NCI-H526 (cell line): ENCODE measurements at regions not wholly inside any gene's neighbourhood (a gene's known extent, or its start where the extent isn't known, plus 50 kb on each side); places are given as distances from the start of the nearest gene placed in this dataset.
"Not testable (repeated sequence)": the region's sequence is repeated elsewhere in the genome, so short reads cannot be mapped to it uniquely, and the experiment has no call there.

Experiments
- DNase-seq, 2 experiments: peaks; one replicate each; lab custom pipeline; 2025; lab: John Stamatoyannopoulos, UW

GRCh38 chr4:66429276-66429675 is 759.0 kb upstream of the EPHA5 start:
- no peak for DNase-seq

- no peak for DNase-seq
Measured at GRCh38 chr4:66416425-66416824, 746.1 kb upstream of the EPHA5 start.

- no peak for DNase-seq
Measured at GRCh38 chr4:66404141-66404540, 733.9 kb upstream of the EPHA5 start.

- no peak for DNase-seq
Measured at GRCh38 chr4:66376921-66377320, 706.6 kb upstream of the EPHA5 start.

- DNase-seq, result peak; percentile 10 to 33
Measured at GRCh38 chr4:66376396-66376795, 706.1 kb upstream of the EPHA5 start.

GRCh38 chr4:66373268-66373667 is 703.0 kb upstream of the EPHA5 start:
- DNase-seq, result no peak

GRCh38 chr4:66372706-66373105 is 702.4 kb upstream of the EPHA5 start:
- DNase-seq, result peak; percentile 47 to 74

- no peak for DNase-seq
Measured at GRCh38 chr4:66367043-66367660, 696.9 kb upstream of the EPHA5 start.

- not testable (repeated sequence) for DNase-seq
Measured at GRCh38 chr4:66360395-66360794, 690.1 kb upstream of the EPHA5 start.

GRCh38 chr4:66357316-66357715 is 687.0 kb upstream of the EPHA5 start:
- peak; percentile 88 to 94 for DNase-seq

GRCh38 chr4:66355328-66355727 is 685.0 kb upstream of the EPHA5 start:
- DNase-seq, result no peak

- DNase-seq, result no peak
Measured at GRCh38 chr4:66351761-66352160, 681.5 kb upstream of the EPHA5 start.

GRCh38 chr4:66340286-66340893 is 670.1 kb upstream of the EPHA5 start:
- DNase-seq, result no peak

- no peak for DNase-seq
Measured at GRCh38 chr4:66339007-66339406, 668.7 kb upstream of the EPHA5 start.

- DNase-seq, result no peak
Measured at GRCh38 chr4:66331761-66332160, 661.5 kb upstream of the EPHA5 start.

- no peak for DNase-seq
Measured at GRCh38 chr4:66330125-66330524, 659.8 kb upstream of the EPHA5 start.

- no peak for DNase-seq
Measured at GRCh38 chr4:66328803-66329574, 658.7 kb upstream of the EPHA5 start.

- DNase-seq, result no peak
Measured at GRCh38 chr4:66307641-66308438, 637.6 kb upstream of the EPHA5 start.

GRCh38 chr4:66300336-66300934 is 630.1 kb upstream of the EPHA5 start:
- DNase-seq, result no peak

GRCh38 chr4:66298569-66298968 is 628.3 kb upstream of the EPHA5 start:
- DNase-seq, result no peak

GRCh38 chr4:66297703-66298102 is 627.4 kb upstream of the EPHA5 start:
- no peak for DNase-seq

- DNase-seq, result no peak
Measured at GRCh38 chr4:66294638-66295037, 624.3 kb upstream of the EPHA5 start.
